Ascending aorta (tissue), 2 donors: ENCODE measurements at regions not wholly inside any gene's neighbourhood (a gene's known extent, or its start where the extent isn't known, plus 50 kb on each side); places are given as distances from the start of the nearest gene placed in this dataset.

Experiments
- DNase-seq, 2 donors: peaks; one replicate each; pipeline ENCODE4 v3.0.0-alpha.2; 2019; ENCODE audit warnings: low spot score in 2 of 2
- H3K27ac ChIP-seq, 2 donors: fragments of 200-600 bp; sonication (generic); one replicate each; pipeline ENCODE4 v1.5.1; 2016 to 2017; ENCODE audit warnings: mild to moderate bottlenecking in 1 of 2
- H3K27me3 ChIP-seq: fragments of 200-600 bp; sonication (generic); one replicate; pipeline ENCODE4 v1.5.1; 2017
- H3K36me3 ChIP-seq, 2 donors: fragments of 200-600 bp; sonication (generic); one replicate each; pipeline ENCODE4 v1.5.1; 2016
- H3K4me1 ChIP-seq, 2 donors: fragments of 200-600 bp; sonication (generic); one replicate each; pipeline ENCODE4 v1.5.1; 2016 to 2017; ENCODE audit warnings: mild to moderate bottlenecking in 1 of 2
- H3K4me3 ChIP-seq, 2 donors: fragments of 200-600 bp; sonication (generic); one replicate each; pipeline ENCODE4 v1.5.1; 2016 to 2017; ENCODE audit warnings: mild to moderate bottlenecking in 1 of 2
- H3K9me3 ChIP-seq, 2 donors: fragments of 200-600 bp; sonication (generic); one replicate each; pipeline ENCODE4 v1.5.1; 2016
- CTCF ChIP-seq, 3 experiments: fragments of 200-600 bp in 2 of 3; fragments of 450-650 bp in 1 of 3; sonication (generic) in 2 of 3; IDR thresholded peaks; one replicate each; pipeline ENCODE4 v1.5.1; 2016 to 2019; ENCODE audit warnings: antibody characterized with exemption in 3 of 3, mild to moderate bottlenecking in 1 of 3, moderate library complexity in 1 of 3
- intact Hi-C: fragments of 100-400 bp; cut with DNase I; formaldehyde crosslinking; loops from one replicate; pipeline ENCODE4 v1.15.1; 2023

- no peaks in the 10 kb centered on the region for H3K27me3 ChIP-seq
- intact Hi-C loops = no loop called here
- no peaks in the 10 kb centered on the region for H3K4me1 ChIP-seq
- DNase-seq = no peak
- no peaks in the 10 kb centered on the region for H3K36me3 ChIP-seq
- H3K9me3 ChIP-seq = no peaks in the 10 kb centered on the region
- no peak overlapping the region for H3K4me3 ChIP-seq
- TF ChIP-seq CTCF (IDR thresholded peaks at IDR 0.05) = no peak
- H3K27ac ChIP-seq = no peak overlapping the region
Observed at GRCh38 chr15:61633951-61634350, 404.8 kb upstream of the RORA start.

- H3K27ac ChIP-seq = no peak overlapping the region
- no peak for TF ChIP-seq CTCF (IDR thresholded peaks at IDR 0.05)
- H3K36me3 ChIP-seq = no peaks in the 10 kb centered on the region
- intact Hi-C loops = no loop called here
- no peaks in the 10 kb centered on the region for H3K9me3 ChIP-seq
- no peaks in the 10 kb centered on the region for H3K4me1 ChIP-seq
- no peak overlapping the region for H3K4me3 ChIP-seq
- H3K27me3 ChIP-seq = no peaks in the 10 kb centered on the region
- no peak for DNase-seq
Observed at GRCh38 chr15:61629269-61629668, 400.2 kb upstream of the RORA start.

- no peak for TF ChIP-seq CTCF (IDR thresholded peaks at IDR 0.05)
- no peaks in the 10 kb centered on the region for H3K36me3 ChIP-seq
- no peaks in the 10 kb centered on the region for H3K4me1 ChIP-seq
- H3K27ac ChIP-seq = no peak overlapping the region
- DNase-seq = no peak
- H3K27me3 ChIP-seq = no peaks in the 10 kb centered on the region
- intact Hi-C loops = no loop called here
- no peak overlapping the region for H3K4me3 ChIP-seq
- no peaks in the 10 kb centered on the region for H3K9me3 ChIP-seq
Observed at GRCh38 chr15:61624950-61625349, 395.8 kb upstream of the RORA start.

GRCh38 chr15:61623746-61624145, 394.6 kb upstream of the RORA start:
- no peaks in the 10 kb centered on the region for H3K27me3 ChIP-seq
- H3K27ac ChIP-seq = no peak overlapping the region
- intact Hi-C loops = no loop called here
- no peaks in the 10 kb centered on the region for H3K4me1 ChIP-seq
- H3K9me3 ChIP-seq = no peaks in the 10 kb centered on the region
- no peak for TF ChIP-seq CTCF (IDR thresholded peaks at IDR 0.05)
- H3K4me3 ChIP-seq = no peak overlapping the region
- H3K36me3 ChIP-seq = no peaks in the 10 kb centered on the region
- DNase-seq = no peak

GRCh38 chr15:61621865-61622264, 392.8 kb upstream of the RORA start:
- no peak for DNase-seq
- intact Hi-C loops = no loop called here

More at GRCh38 chr15:61621865-61622264, 392.8 kb upstream of the RORA start:
- H3K4me1 ChIP-seq = no peaks in the 10 kb centered on the region
- no peaks in the 10 kb centered on the region for H3K27me3 ChIP-seq
- no peak for TF ChIP-seq CTCF (IDR thresholded peaks at IDR 0.05)
- H3K36me3 ChIP-seq = no peaks in the 10 kb centered on the region
- no peak overlapping the region for H3K27ac ChIP-seq
- no peak overlapping the region for H3K4me3 ChIP-seq
- peaks cover 0 to 13% of the 10 kb centered on the region in 2 donors for H3K9me3 ChIP-seq
